NT2/D1 (cell line): ENCODE measurements at regions not wholly inside any gene's neighbourhood (a gene's known extent, or its start where the extent isn't known, plus 50 kb on each side); places are given as distances from the start of the nearest gene placed in this dataset.

ENCODE experiments used
- DNase-seq: peaks from one replicate; pipeline ENCODE4 v3.0.0-alpha.2; 2011; ENCODE audit warnings: low read depth, low spot score
- H3K27me3 ChIP-seq: 2 replicates; pipeline ENCODE4 v1.6.0; 2011; ENCODE audit warnings: mild to moderate bottlenecking; ENCODE audit not compliant: insufficient read length, insufficient read depth
- H3K36me3 ChIP-seq: 2 replicates; pipeline ENCODE4 v1.6.1; 2011; ENCODE audit warnings: mild to moderate bottlenecking, low read length, mixed read lengths; ENCODE audit not compliant: insufficient read depth, insufficient read length
- H3K4me1 ChIP-seq: 2 replicates; pipeline ENCODE4 v1.5.1; 2011; ENCODE audit not compliant: insufficient read depth, insufficient read length
- H3K4me3 ChIP-seq: 2 replicates; pipeline ENCODE4 v1.5.1; 2011; ENCODE audit warnings: low read depth; ENCODE audit not compliant: insufficient read length
- H3K9ac ChIP-seq: 2 replicates; pipeline ENCODE4 v1.6.0; 2011; ENCODE audit warnings: low read depth; ENCODE audit not compliant: insufficient read length
- H3K9me3 ChIP-seq: 2 replicates; pipeline ENCODE4 v1.5.1; 2011; ENCODE audit warnings: mild to moderate bottlenecking, low read length; ENCODE audit not compliant: insufficient read depth
- SUZ12 ChIP-seq: IDR thresholded peaks from 2 replicates; pipeline ENCODE4 v1.6.1; 2011; ENCODE audit not compliant: insufficient read length, insufficient read depth; ENCODE audit errors: extremely low read depth
- YY1 ChIP-seq: IDR thresholded peaks from 2 replicates; pipeline ENCODE4 v1.6.1; 2011; ENCODE audit not compliant: insufficient read length, insufficient read depth
- ZNF274 ChIP-seq: IDR thresholded peaks from 2 replicates; pipeline ENCODE4 v1.6.1; 2011; ENCODE audit warnings: mild to moderate bottlenecking, low read depth, low read length

DNA sequence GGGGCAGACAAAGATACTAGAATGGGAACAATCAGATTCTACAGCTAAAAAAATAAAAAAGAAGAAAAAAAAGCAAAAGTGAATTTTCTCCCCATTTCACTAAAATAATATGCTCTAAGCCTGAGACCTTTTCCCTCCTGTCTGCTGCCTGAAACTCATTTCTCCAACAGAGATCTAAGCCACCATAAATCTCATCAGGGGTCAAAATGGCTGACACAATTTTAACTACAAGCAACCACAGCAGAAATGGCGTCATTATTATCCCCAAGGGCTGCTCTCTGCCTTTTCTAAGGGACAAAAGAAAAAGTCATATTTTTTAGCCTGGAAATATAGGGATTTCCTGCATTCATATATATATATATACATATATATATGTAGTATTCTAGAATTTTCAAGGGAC lies 183.7 kb upstream of the CAMK1G start:
- TF ChIP-seq SUZ12 (no peak), YY1 (no peak), ZNF274 (no peak)
- peaks cover 7% of the 10 kb centered on the region for H3K4me1 ChIP-seq

DNA sequence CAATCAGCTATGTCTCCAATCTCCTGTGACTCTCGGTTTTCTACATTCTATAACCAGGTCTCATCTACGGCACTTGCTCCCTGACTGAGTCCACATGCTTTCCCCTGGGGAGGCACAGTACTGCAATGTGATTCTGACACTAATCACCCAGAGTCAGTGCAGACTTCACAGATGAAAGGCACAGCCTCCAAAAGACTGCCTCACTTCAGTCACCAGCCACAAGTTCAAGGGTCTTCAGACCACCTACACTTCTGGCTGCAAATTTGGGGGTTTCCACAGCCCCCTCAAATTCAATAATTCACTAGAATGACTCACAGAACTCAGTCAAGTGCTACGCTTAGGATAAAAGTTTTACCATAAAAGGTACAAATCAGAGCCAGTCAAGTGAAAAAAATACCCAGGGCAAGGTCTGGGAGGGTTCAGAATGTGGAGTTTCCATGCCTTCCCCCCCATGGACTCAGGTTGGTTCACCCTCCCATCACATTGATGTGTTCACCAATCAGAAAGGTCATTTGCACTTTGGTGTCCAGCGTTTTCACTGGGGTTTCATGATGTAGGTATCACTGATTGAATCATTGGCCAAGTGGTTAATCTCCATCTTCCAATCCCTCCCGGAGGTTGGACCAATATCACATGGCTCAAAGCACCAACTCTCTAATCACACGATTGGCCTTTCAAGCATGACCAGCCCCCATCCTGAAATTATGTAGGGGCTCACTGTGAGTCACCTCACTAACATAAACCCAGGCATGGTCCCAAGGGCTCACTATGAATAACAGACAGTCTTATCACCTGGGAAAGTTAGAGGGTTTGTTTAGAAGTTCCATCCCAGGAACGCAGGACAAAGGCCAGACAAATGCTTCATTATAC lies 182.9 kb upstream of the CAMK1G start:
- Histone ChIP-seq H3K27me3 (no peaks in the 10 kb centered on the region), H3K9me3 (no peaks in the 10 kb centered on the region), H3K36me3 (no peaks in the 10 kb centered on the region), H3K9ac (no peak overlapping the region), H3K4me1 (peaks cover 7% of the 10 kb centered on the region), H3K4me3 (no peak overlapping the region)
- no peak for DNase-seq
- TF ChIP-seq YY1 (no peak), ZNF274 (no peak), SUZ12 (no peak)

More for the DNA sequence above, 183.7 kb upstream of the CAMK1G start:
- H3K9me3 ChIP-seq, result no peaks in the 10 kb centered on the region
- H3K4me3 ChIP-seq, result no peak overlapping the region
- H3K27me3 ChIP-seq, result no peaks in the 10 kb centered on the region
- no peaks in the 10 kb centered on the region for H3K36me3 ChIP-seq
- no peak for DNase-seq
- H3K9ac ChIP-seq, result peak overlapping the region; percentile 13

DNA sequence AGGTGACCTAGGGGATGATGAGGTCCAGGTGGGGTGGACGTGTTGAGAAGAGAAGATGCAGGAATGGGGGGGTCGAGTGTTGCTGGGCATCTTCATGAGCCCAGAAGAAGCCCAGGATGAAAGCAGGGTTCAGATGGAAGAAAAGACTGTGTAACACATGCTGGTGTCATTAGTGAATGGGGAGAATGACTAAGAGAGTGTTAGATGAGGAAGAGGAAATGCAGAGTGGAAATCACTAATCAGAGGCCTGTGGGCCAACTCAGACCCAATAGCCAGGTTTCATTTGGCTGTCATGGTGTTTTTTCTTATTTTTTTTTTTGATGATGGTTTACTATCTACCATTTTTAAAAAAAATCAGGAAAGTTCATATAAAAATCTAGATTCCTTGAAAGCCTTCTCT lies 180.8 kb upstream of the CAMK1G start:
- Histone ChIP-seq H3K9me3 (peaks cover 2% of the 10 kb centered on the region; the same call in 1 of the 2 replicates), H3K4me1 (peaks cover 7% of the 10 kb centered on the region), H3K9ac (no peak overlapping the region), H3K36me3 (no peaks in the 10 kb centered on the region), H3K27me3 (no peaks in the 10 kb centered on the region), H3K4me3 (no peak overlapping the region)
- DNase-seq, result no peak
- TF ChIP-seq ZNF274, result no peak
- TF ChIP-seq YY1, result no peak
- TF ChIP-seq SUZ12, result no peak

- Histone ChIP-seq H3K9ac (no peak overlapping the region), H3K27me3 (no peaks in the 10 kb centered on the region), H3K9me3 (peaks cover 9% of the 10 kb centered on the region), H3K36me3 (no peaks in the 10 kb centered on the region), H3K4me1 (peaks cover 7% of the 10 kb centered on the region), H3K4me3 (no peak overlapping the region)
- DNase-seq, result no peak
- TF ChIP-seq YY1 (no peak), ZNF274 (no peak), SUZ12 (no peak)
These were observed 179.6 kb upstream of the CAMK1G start for GRCh38 chr1:209403921-209404320.

DNA sequence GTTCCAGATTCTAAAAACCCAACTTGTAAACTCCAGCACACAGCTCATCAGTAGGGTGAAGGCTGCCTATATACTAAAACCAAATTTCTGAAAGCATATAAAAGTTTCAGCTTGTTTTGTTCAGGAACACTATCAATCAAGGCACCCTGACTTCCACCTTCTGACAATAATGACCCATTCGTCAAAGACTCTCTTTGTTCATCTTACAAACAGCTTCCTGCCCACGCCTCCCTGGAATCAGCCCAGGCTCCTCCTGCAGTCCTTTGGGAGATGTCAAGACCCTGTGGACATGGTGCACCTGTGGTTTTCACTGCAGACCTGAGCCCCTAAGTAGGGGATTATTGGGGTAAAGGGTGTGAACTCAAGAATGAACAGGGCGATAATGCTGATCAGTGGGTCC lies 178.9 kb upstream of the CAMK1G start:
- H3K9me3 ChIP-seq, result peaks cover 9% of the 10 kb centered on the region
- TF ChIP-seq YY1 (no peak), SUZ12 (no peak), ZNF274 (no peak)
- H3K4me1 ChIP-seq, result peaks cover 7% of the 10 kb centered on the region
- H3K4me3 ChIP-seq, result no peak overlapping the region
- H3K27me3 ChIP-seq, result no peaks in the 10 kb centered on the region
- no peak for DNase-seq
- no peaks in the 10 kb centered on the region for H3K36me3 ChIP-seq
- no peak overlapping the region for H3K9ac ChIP-seq

- Histone ChIP-seq H3K9ac (peak overlapping the region; percentile 51), H3K9me3 (peaks cover 9% of the 10 kb centered on the region), H3K4me3 (no peak overlapping the region), H3K4me1 (peaks cover 7% of the 10 kb centered on the region), H3K36me3 (no peaks in the 10 kb centered on the region), H3K27me3 (no peaks in the 10 kb centered on the region)
- peak; percentile 73 for DNase-seq
- TF ChIP-seq ZNF274 (no peak), SUZ12 (no peak), YY1 (no peak)
These were observed 178.2 kb upstream of the CAMK1G start for GRCh38 chr1:209405183-209405814.

DNA sequence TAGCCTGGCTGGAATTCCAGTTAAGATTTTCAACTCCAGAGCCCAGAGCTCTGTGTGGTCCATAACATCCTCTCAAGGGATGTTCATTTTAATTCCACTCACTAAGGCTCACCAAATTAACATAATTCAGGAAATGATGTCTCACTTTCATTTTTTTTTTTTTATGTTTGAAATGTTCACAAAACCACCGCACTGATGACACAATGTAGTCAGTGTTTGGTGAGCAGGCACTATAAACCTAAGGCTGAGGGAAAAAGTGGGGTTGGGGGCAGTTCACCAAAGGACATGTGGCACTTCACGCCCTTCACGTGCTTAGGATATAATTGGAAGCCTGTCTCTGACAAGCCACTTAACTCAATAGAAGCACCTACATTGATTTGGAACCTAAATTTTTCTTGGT lies 177.3 kb upstream of the CAMK1G start:
- Histone ChIP-seq H3K9ac (no peak overlapping the region), H3K4me3 (no peak overlapping the region), H3K4me1 (peaks cover 7% of the 10 kb centered on the region), H3K9me3 (peaks cover 9% of the 10 kb centered on the region), H3K27me3 (no peaks in the 10 kb centered on the region), H3K36me3 (no peaks in the 10 kb centered on the region)
- TF ChIP-seq SUZ12 (no peak), ZNF274 (no peak), YY1 (no peak)
- no peak for DNase-seq
